A673 (cell line): ENCODE measurements at regions not wholly inside any gene's neighbourhood (a gene's known extent, or its start where the extent isn't known, plus 50 kb on each side); places are given as distances from the start of the nearest gene placed in this dataset.

Experiments used
- CTCF ChIP-seq: fragments of 300-800, 200-600 bp; sonication (generic); conservative IDR thresholded peaks from 2 replicates; pipeline ENCODE4 v1.5.1; 2017; ENCODE audit warnings: low read depth, mild to moderate bottlenecking, antibody characterized with exemption, low read length, moderate library complexity, mixed read lengths
- EZH2 ChIP-seq: fragments of 200-600 bp; sonication (generic); IDR thresholded peaks from 2 replicates; pipeline ENCODE4 v1.6.1; 2017; ENCODE audit warnings: borderline replicate concordance, low read depth, mild to moderate bottlenecking, mixed read lengths, antibody characterized with exemption, low read length; ENCODE audit not compliant: poor library complexity, severe bottlenecking

GRCh38 chr5:93174930-93175329, 406.1 kb downstream of the NR2F1-AS1 start:
- TF ChIP-seq CTCF (no peak), EZH2 (no peak)
